GM21529 (cell line): ENCODE measurements at regions not wholly inside any gene's neighbourhood (a gene's known extent, or its start where the extent isn't known, plus 50 kb on each side); places are given as distances from the start of the nearest gene placed in this dataset.

ENCODE experiments used
- ATAC-seq: cut with Tn5 transposase; IDR thresholded peaks from one replicate; pipeline ENCODE4 v1.9.1; 2021; ENCODE audit not compliant: unreplicated experiment

DNA sequence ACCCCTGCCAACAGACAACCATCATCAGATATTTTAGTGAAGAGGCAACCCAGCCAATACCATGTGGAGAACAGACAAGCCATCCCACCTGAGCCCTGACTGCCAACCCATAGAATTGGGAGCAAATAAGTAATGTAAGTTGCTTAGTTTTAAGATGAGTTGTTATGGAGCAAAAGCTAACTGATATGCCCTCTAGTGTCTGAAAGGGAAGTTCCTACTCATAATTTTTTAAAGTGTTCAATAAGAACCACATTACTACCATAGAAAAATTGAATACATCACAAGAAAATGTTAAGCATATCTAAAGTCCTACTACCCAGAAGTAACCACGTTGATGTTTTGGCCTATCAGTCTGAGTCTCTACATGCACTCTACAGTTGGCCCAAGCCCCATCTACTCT is 50.8 kb upstream of the SLC36A4 start:
- ATAC-seq = no peak

DNA sequence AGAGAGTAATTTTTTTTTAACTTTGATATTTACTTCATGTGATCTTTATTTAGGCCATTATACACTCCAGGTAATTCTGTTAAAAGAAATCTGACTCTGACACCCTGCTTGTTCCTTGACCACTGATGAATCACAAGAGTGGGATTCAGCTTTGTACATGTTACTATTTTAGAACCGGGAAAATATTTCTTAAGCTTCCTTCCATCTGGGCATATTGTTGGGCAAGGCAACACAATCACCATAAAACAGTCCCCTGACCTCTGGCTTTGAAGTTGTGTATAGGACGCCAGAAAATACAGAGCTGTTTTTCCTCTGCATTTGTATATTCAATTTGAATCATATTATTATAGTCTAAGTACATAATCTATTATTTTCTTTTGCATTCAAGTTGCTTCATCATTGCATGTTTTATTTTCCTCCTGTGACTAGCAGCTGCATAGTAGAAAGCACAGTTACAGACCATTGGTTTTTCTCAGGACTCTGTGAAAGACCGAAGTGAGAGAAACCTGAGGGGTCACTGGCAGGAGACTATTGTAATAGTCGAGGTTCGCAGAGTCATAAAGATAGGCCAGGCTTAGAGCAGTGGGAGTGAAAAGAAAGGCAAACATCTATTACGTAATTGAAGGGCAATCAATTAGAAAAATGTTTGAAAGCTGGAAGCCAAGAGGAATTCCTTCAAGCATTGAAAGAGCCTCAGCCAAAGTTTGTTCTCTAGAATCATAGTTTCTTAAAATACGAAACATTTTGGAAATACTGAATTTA is 51.8 kb upstream of the SLC36A4 start:
- ATAC-seq = no peak

DNA sequence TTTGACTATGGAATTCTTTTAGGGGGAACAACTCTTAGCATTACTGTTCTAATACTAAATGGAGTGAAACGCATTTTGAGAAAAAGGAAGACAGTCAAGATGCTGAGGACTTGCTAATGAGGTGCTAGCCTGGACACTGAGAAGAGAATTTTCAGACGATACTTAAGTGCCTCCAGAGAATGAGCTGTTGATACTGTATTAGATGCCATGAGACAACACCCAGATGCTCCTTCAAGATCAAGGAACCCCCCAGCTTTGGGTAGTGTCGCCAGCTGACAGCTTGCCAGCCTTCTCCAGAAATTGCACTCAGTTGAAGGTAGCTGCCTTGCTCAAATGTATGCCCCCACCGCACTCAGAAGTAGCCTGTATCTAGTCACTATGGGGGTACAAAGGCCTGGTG is 52.5 kb upstream of the SLC36A4 start:
- no peak for ATAC-seq

DNA sequence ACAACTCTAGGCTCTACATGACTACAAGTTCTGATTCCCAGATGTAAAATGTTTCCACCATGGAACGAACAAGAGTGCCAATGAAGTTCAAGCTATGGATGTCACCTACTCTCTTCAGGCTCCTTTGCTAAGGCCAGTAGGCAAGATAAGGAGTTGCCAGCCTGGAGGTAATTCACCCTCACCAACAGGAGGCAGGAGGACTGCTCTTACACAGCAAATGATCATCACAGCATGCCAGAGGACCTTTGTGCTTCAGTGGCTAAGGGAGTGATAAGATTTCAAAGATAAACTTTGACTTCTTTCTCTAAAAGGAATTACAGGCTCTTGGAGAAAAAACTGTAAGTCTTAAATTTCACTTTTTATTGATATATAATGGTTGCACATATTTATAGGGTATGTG is 54.1 kb upstream of the SLC36A4 start:
- ATAC-seq = no peak

DNA sequence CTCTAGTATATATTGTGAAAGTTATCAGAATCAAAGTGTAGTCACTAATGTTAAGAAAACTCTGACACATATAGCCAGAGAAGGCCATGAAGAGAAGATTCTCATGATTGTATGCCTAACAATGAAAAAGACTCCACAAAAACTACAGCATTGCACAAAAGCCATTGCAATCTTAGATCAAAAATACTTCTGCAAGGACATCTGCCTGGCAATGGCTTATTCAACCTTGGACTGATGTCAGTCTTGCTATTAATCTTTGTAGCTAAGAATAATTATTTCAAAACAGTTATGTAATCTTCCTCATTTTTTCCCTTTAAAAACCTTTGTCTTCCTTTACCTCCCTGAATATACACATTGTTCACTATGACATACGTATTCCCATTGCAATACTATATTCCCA is 55.3 kb upstream of the SLC36A4 start:
- ATAC-seq = no peak

DNA sequence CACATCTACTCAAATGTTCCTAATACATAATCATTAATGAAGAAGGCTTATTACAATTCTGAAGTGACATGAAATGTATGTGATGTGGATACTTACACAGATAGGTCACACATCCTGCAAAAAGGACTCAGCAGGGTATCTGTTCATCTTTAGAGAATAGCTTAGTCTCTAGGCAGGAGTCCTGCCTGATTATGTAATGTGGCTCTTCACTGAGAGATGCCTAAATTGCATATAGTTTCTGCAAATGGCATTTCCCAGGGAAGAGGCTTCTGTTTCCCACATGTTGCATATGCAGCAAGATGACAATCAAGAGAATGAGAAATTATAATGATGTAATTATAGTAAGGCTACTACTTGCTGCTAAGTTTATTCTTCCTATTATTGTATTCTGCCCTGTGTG is 58.8 kb upstream of the SLC36A4 start:
- no peak for ATAC-seq

DNA sequence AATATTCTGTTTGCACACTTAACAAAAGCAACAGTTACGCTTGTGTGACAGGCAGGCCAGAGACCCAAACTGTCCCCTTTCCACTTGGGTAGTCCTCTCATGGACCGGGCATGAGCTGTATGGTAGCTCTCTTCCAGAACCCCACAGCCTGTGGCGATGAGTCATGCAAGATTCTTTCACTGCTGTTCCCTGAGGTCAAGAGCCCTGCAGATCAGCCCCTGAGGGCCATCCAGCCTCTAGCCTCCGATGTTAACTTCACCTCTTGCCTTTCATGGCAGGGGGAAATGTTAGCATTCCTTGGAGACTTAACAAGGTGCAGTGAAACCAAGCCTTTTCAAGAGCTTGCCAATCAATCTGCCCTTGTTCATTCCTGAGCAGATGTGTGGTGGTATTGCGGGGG is 63.2 kb upstream of the DEUP1 start:
- no peak for ATAC-seq

DNA sequence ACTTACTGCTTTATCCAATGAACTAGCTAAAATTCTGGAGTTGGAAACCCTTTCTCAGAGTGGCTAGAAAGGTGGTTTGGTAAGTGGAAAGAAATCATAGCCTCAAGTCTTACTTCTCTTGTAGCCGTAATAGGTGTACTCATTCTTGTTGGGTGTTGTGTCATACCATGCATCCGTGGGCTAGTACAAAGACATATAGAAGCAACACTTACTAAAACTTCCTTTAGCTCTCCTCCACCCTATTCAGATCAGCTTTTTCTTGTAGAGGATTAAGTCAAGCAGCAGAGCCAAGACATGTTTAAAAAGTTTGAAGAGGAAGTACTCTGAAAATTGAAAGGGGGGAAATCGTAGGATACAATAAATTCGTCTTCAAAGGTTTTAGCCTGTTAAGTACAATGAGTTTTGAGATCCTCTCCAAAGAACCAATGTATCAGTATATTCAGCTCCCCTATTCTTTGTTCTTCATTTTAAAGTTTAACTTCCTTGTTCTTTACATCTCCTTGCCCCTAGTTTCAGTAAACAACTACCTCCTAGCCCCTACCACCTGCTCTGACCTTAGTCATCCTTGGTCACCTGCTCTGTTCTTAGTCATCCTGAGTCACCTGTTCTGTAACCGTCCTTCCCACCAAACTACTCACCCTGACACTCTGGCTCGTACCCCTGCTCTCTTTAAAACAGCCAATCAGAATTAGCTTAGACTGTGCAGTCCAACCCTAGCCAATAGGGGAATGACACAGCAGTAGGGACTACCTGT is 62.1 kb upstream of the DEUP1 start:
- ATAC-seq = no peak

DNA sequence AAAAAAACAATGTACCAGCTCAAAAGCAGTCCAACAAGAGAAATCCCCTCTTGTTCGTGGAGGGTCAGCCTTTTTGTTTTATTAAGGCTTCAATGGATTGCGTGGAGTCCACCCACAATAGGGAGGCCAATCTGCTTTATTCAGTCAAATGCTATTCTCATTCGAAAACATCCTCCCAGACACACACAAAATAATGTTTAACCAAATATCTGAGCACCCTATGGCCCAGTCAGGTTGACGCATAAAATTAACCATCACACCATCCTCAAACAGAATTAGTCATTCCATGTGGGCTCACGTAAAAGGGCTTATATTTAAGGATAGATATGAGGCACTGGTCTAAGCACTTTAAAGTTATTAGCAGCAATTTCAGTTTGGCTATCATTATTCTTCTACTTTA is 58.9 kb upstream of the DEUP1 start:
- no peak for ATAC-seq

DNA sequence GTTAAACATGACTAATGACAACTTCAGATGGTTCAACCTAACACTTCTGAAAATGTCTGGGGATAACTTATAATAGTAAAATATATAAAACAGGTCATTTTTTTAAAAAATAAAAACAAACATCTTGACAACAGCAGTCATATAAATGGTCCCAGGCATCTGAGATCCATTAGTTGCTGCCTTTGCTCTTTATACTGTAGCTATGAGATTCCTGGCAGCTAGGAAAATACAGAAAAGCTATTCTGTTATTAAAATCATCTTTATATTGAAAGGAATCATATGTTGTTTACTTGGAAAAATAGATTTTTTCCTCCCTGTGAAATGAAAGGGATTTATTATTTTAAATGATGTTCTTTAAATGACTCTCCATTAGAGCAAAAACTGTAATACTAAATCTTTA is 55.7 kb upstream of the DEUP1 start:
- ATAC-seq = no peak

DNA sequence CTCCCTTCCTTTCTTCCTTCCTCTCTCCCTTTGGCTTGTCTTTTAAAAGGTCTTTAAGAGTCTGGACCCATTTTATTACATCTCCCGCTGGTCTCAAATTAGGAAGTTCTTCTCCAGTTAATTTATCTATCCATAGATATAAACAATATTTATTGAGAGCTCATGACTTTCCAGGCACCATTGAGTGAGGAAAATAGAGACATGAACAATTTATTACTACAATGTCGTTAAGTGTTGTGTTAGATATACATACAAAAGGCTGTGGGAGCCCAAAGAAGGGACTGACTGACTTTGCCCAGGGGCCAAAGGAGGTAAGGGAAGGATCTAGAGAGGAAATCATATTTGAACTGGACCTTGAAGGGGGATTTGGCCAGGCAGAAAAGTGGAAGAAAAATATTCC is 51.6 kb upstream of the DEUP1 start:
- ATAC-seq = no peak

DNA sequence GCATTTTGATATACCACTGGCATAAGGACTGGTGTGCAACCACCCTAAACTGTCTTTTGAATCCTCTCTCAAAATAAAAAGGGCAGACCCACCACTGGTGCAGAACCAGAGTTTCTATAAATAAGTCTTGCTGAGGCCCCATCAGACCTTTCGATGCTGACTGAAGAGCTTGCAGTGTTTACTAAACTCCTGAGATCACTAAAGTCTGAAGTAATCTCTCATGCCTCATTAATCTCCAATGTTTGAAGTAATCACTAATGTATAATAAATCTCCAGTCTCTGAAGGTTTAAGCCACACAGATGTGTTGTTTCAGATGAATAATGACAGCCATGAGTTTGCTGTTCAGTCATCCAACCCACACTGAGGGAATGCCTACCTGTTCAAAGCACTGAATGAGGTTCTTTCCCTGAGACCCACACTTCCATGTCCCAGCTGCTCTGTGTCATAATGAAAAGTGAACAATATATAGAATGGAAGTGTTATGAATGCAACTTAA is 50.6 kb upstream of the DEUP1 start:
- ATAC-seq = peak; percentile 82
